ENCODE measurements at regions not wholly inside any gene's neighbourhood (a gene's known extent, or its start where the extent isn't known, plus 50 kb on each side); places are given as distances from the start of the nearest gene placed in this dataset.

DNA sequence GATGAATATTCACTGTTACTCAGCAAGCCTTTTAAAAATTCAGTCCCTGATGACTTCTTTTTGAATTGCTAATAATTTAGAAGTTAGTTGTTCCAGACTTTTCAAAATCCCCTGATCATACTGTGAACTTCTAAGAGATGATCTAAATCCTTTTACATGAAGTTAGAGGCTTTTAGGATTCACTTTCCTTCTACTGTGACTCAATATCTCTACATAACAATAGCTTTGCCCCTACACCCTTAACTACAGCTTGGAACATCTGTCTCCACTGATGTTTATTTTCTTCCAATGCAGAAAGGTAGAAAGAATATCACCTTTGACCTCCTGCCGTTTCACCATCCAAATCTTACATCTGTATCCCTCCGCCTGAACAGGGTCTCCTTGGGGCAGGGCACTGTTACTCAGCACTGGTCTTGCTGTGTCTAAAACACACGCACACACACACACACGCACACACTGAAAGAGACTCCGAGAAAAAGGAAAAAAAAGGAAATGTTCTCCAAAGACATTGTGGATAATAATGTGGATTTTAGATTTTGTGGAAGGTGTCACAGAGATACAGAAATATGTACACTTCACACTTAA is 111.6 kb upstream of the GPRIN3 start:
- DNase-seq: no peak

- no peak for DNase-seq
Observed at GRCh38 chr4:89416960-89417359, 109.4 kb upstream of the GPRIN3 start.

DNA sequence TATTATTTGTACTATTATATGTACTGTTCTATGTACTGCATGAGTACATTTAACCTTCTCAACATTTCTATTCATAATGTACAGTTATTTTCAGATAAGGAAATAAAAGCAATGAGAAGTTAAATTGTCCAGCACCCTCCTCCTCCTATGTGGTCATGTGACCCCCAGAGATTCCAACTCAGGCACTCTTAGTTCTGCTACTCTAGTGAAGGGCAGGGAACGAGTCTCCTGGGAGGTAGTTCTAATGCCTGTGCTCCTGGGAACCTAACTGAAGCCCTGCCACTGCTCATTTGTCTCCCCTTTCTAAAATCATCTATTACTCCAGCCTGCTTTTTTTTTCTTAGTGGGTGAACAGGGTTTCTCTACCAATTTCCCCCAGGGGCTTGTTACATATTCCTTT is 105.9 kb upstream of the GPRIN3 start:
- no peak for DNase-seq

DNA sequence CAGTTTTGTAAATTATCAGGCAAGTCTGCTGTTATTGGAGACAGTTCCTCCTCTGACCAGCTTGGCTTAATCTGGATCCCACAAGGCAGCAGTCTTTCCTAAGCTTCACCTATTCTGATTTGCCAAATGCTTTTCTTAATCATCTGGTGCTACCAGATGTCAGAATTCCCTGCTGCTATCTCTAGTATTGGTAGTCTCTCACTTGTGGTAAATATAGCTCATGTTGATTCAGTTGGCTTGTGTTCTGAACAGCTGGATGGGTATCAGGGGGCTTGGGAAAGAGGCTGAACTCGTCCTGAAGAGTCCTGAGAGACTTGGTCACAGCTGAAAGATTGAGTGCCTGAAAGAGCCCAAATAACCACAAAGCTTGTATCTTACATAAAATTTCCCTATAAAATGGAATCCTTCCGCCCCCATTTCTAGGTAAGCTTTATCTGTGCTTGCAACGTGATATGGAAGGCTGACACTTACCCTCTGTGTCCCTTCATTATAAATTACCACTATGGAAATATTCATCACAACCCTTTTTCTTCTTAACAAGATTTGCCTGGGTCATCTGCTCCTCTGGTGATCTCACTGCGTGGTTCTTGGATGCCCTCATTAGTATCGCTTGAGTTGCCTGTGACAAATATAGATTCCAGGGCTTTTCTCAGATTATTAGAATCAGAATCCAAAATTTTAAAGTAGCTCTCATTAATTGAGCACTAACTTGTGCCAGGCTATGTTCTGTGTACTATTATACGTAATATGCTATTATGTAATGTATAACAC is 104.1 kb upstream of the GPRIN3 start:
- no peak for DNase-seq

- DNase-seq: no peak
Observed at GRCh38 chr4:89410687-89411086, 103.1 kb upstream of the GPRIN3 start.

DNA sequence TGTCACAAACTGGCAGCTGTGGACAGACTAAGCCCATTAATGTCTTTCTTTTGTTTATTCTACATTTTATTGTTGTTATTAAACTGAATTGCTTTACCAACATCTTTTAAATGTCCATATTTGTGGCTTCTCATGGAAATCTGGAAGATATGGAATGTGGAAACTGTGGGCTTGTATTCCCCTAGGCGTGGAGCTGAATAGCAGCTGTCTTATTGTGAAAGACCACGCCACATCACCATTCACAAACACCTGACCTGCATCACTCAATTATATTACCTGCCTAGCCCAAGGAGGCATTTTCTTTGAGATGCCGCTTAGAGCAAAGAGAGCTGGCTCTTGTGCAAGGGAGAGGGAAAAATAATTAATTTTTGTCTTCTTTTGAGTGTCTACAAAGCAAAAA is 96.9 kb upstream of the GPRIN3 start:
- no peak for DNase-seq

GRCh38 chr4:89403826-89404225 is 96.2 kb upstream of the GPRIN3 start:
- DNase-seq: no peak

- no peak for DNase-seq
Observed at GRCh38 chr4:89400287-89401035, 92.9 kb upstream of the GPRIN3 start.

DNA sequence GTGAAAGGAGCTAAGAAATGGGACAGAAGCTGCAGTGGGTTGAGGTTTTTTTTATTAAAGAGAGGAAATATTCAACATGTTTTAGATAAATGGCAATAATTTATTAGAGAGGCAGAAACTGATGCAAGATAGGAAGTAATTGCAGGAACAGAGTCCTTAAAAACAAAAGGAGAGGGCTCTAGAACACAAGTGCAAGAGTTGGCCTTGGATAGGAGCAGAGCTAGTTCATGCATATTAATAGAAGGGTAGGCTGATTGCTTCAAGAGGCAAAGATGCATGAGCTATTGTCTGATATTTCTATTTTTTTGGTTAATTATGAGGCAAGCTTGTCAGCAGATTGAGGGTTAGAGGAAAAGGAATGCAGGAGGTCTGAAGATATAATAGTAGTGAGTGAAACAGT is 91.0 kb upstream of the GPRIN3 start:
- DNase-seq: no peak

- DNase-seq: no peak
Observed at GRCh38 chr4:89398146-89398545, 90.5 kb upstream of the GPRIN3 start.

GRCh38 chr4:89397441-89397840 is 89.8 kb upstream of the GPRIN3 start:
- DNase-seq: no peak

DNA sequence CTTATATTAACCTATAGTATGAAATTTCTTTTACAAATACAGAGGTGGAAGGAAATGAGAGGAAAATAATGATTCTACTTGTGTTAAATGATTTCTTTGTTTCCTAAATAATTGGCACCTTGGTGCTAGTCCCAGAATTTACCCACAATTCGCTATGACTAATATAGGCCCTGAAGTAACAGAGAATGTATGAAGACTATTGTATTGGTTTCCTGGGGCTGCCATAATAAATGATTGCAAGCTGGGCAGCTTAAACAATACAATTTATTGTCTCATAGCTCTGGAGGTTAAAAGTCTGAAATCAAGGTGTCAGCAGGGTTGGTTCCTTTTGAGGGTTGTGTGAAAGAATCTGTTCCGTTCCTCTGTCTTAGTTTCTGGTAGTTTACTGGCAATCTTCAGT is 74.8 kb upstream of the GPRIN3 start:
- no peak for DNase-seq

DNA sequence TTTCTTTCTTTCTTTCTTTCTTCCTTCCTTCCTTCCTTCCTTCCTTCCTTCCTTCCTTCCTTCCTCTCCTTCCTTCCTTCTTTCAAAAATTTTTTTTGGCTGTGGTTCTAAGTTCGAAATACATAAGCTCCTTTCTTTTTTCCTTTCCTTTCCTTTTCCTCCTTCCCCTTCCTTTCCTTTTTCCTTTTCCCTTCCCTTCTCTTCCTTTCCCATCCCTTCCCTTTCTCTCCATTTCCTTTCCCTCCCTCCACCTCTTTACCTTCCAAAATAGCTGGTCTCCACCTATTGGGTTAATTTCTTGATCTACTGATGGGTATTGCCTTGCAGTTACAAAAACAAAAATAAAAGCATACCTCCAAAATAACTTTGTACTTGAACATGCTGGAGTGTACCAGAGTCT is 73.4 kb upstream of the GPRIN3 start:
- no peak for DNase-seq

- DNase-seq: peak; percentile 5
Observed at GRCh38 chr4:89379511-89380044, 72.0 kb upstream of the GPRIN3 start.

DNA sequence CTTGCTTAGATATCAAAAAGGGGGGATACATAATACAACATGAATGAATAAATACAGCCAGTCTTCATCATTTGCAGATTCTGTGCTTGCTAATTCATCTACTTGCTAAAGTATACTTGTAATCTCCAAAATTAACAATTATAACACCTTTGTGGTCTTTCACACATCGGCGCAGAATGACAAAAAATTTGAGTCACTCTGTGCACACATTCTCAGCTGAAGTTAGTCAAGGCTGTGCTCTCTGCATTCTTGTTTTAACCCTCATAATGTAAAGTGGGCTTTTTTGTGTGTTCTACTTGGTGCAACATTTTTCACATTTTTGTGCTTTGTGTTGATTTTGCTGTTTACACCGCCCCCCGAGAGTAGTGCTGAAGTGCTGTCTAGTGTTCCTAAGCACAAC is 65.8 kb upstream of the GPRIN3 start:
- DNase-seq: no peak

DNA sequence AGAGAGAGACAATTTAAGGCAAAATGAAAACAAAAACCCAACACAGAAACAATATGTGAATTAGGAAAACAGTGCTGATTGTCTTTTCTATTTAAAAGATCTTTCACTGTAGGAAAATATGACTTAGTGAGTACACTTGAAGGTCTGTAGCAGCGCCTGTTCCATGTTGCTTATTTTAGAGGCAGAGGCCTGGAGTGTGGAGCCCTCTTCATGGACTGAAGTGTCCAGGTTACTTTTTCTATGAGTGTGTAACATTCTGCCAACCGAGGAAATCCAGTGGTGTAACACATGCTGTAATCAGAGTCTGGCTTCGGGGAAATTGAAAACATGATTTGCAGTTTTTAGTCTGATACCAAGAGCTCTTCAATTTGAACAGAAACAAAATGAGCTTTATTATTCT is 64.0 kb upstream of the GPRIN3 start:
- no peak for DNase-seq

DNA sequence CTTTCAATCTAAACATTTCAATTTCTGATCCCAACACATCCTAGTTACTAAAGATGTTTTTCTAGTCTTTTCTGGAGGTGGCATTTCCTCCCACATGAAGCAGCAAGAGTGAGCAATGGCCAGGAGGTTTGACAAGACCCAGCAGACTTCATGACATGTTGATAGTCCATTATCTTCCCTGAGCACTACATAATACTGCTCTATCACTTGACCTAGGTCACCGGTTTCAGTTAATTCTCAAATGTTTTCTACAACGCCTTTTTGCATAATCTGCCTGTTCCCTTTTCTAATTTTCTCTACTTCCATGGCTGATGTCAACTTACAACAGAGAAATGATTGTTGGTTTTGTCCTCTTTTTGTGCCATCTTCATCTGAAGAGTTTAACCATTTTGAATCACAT is 62.0 kb upstream of the GPRIN3 start:
- no peak for DNase-seq

- DNase-seq: no peak
Observed at GRCh38 chr4:89368861-89369260, 61.3 kb upstream of the GPRIN3 start.

DNA sequence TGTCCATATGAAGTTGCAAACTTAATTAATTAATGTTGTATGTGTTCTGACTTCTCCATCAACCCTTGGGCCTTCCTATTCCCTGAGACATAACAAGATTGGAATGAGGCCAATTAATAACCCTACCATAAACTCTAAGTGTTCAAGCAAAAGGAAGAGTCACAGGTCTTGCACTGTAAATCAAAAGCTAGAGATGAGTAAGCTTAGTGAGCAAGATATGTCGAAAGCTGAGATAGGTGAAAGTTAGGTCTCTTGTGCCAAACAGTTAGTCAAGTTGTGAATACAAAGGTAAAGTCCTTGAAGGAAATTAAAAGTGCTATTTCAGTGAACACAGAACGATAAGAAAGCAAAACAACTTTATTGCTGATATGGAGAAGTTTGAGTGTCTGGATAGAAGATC is 58.2 kb upstream of the GPRIN3 start:
- no peak for DNase-seq

DNA sequence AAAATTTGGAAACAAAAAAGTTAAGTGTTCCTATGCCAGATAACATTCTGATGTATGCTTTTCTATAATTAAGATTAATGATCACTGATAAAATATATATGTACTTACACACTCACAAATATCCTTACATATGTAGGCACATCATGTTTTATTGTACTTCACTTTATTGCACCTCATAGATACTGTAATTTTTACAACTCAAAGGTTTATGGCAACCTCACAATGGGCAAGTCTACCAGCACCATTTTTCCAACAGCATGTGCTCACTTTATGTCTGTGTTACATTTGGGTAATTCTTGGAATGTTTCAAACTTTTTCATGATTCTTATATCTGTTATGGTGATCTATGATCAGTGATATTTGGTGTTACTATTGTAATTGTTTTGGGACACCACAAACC is 57.8 kb upstream of the GPRIN3 start:
- DNase-seq: no peak

GRCh38 chr4:89364541-89364940 is 56.9 kb upstream of the GPRIN3 start:
- DNase-seq: no peak

DNA sequence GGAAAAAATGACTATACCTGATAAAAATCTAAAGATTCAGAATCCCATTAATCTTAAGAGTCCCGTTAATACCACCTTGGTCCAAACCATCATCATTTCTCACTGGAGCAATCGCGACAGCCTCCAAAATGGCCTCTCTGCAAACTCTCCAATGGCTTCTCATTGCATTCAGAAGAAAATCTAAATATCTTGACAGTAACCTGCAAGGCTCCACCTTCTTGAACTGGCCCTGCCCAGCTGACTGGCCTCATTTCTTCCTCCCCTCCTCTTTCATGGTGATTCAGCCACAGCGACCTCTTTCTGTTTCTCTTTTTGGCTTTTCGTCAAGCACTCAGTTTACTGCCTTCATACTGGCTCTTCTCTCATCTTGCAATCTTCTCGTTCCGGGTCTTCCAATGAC is 56.2 kb upstream of the GPRIN3 start:
- DNase-seq: no peak

DNA sequence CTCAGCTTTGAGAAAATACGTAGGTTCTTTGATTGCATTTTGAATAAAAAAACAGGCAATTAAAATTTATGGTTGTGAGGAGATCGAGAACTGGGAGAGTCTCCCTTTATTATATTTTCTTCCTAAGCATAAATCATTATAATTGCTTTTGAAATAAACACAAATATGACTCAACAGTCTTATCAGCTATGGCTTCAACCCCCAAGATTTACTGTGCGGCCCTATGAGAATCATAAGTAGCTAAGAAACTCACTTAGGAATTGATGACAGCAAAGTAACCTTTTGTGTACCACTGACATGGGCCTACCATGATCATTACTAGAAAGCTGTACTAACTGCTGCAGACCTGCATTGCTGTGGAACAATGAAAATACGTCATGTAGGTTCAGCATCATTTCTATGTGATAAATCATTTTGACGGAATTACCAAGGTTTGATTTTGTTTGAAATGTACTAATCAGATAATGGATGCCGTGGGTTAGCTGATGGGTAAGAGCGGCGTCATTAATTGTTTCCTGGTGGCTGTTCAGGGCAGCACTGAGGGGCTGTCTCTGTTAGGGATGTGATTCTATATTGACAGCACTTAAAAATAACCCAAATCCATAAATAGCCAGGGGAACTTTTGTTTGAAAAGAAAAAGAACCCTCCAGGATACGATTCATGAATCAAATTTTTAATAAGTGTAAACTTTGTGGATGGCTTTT is 51.5 kb upstream of the GPRIN3 start:
- DNase-seq: no peak

Measured in skin of body (tissue), 1 donor.